ENCODE measurements at regions not wholly inside any gene's neighbourhood (a gene's known extent, or its start where the extent isn't known, plus 50 kb on each side); places are given as distances from the start of the nearest gene placed in this dataset.

- TF ChIP-seq CTCF (conservative IDR thresholded peaks at IDR 0.05; ENCODE audit: low read depth in 2 of 2) (peak; percentile 19 to 51; a peak in 2 of 4 replicates), ZNF114 (CRISPR knock-in tag; IDR thresholded peaks at IDR 0.05) (no peak), EZH2phosphoT487 (IDR thresholded peaks at IDR 0.05; ENCODE audit: unreplicated experiment) (no peak), JUNB (IDR thresholded peaks at IDR 0.05; ENCODE audit: unreplicated experiment) (no peak), EZH2 (IDR thresholded peaks at IDR 0.05; ENCODE audit: low read depth, unreplicated experiment) (no peak), CREB1 (CRISPR knock-in tag; IDR thresholded peaks at IDR 0.05; ENCODE audit: low read depth) (no peak), NANOG (IDR thresholded peaks at IDR 0.05; ENCODE audit: borderline replicate concordance) (no peak), POLR2AphosphoS5 (IDR thresholded peaks at IDR 0.05; ENCODE audit: low read depth) (no peak)
- TF ChIP-seq, protein P1, sequence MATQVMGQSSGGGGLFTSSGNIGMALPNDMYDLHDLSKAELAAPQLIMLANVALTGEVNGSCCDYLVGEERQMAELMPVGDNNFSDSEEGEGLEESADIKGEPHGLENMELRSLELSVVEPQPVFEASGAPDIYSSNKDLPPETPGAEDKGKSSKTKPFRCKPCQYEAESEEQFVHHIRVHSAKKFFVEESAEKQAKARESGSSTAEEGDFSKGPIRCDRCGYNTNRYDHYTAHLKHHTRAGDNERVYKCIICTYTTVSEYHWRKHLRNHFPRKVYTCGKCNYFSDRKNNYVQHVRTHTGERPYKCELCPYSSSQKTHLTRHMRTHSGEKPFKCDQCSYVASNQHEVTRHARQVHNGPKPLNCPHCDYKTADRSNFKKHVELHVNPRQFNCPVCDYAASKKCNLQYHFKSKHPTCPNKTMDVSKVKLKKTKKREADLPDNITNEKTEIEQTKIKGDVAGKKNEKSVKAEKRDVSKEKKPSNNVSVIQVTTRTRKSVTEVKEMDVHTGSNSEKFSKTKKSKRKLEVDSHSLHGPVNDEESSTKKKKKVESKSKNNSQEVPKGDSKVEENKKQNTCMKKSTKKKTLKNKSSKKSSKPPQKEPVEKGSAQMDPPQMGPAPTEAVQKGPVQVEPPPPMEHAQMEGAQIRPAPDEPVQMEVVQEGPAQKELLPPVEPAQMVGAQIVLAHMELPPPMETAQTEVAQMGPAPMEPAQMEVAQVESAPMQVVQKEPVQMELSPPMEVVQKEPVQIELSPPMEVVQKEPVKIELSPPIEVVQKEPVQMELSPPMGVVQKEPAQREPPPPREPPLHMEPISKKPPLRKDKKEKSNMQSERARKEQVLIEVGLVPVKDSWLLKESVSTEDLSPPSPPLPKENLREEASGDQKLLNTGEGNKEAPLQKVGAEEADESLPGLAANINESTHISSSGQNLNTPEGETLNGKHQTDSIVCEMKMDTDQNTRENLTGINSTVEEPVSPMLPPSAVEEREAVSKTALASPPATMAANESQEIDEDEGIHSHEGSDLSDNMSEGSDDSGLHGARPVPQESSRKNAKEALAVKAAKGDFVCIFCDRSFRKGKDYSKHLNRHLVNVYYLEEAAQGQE (IDR thresholded peaks at IDR 0.05; ENCODE audit: unreplicated experiment) = no peak
Observed at GRCh38 chr10:113232928-113233511, 283.0 kb downstream of the TCF7L2 start.
